ENCODE measurements at regions not wholly inside any gene's neighbourhood (a gene's known extent, or its start where the extent isn't known, plus 50 kb on each side); places are given as distances from the start of the nearest gene placed in this dataset.

- WGBS (ENCODE audit: low lambda C conversion rate, missing lambda C conversion rate), result 74% methylated on average over 6 of the region's 6 CpGs
- no peaks in the 10 kb centered on the region for H4K20me1 ChIP-seq (ENCODE audit: insufficient read depth, poor library complexity, severe bottlenecking)
- TF ChIP-seq CTCF (IDR thresholded peaks at IDR 0.05; ENCODE audit: poor library complexity) (no peak), EZH2 (IDR thresholded peaks at IDR 0.05; ENCODE audit: borderline replicate concordance) (no peak), EZH2phosphoT487 (IDR thresholded peaks at IDR 0.05; ENCODE audit: low read depth, severe bottlenecking, unreplicated experiment) (no peak)
- no peak overlapping the region for H3K4me3 ChIP-seq
- peaks cover 7% of the 10 kb centered on the region for H3K4me1 ChIP-seq (ENCODE audit: insufficient read depth)
- H3K27me3 ChIP-seq, result no peaks in the 10 kb centered on the region
- H3K27ac ChIP-seq, result peak overlapping the region; percentile 38
- no peak for DNase-seq (ENCODE audit: low spot score)
- no peaks in the 10 kb centered on the region for H3K9me2 ChIP-seq (replicated peaks; ENCODE audit: insufficient read depth)
- no peaks in the 10 kb centered on the region for H3K36me3 ChIP-seq (replicated peaks; ENCODE audit: insufficient read depth, low read depth)
- H3K79me2 ChIP-seq, result no peaks in the 10 kb centered on the region
- no peak overlapping the region for H2AFZ ChIP-seq
- no peaks in the 10 kb centered on the region for H3K9me3 ChIP-seq (ENCODE audit: low read depth)
- no peak overlapping the region for H3K4me2 ChIP-seq
Measured at GRCh38 chr12:115190010-115190770, 506.2 kb upstream of the TBX3 start.

- no peaks in the 10 kb centered on the region for H3K9me3 ChIP-seq (ENCODE audit: low read depth)
- no peaks in the 10 kb centered on the region for H3K9me2 ChIP-seq (replicated peaks; ENCODE audit: insufficient read depth)
- no peaks in the 10 kb centered on the region for H3K4me1 ChIP-seq (ENCODE audit: insufficient read depth)
- no peaks in the 10 kb centered on the region for H3K79me2 ChIP-seq
- H4K20me1 ChIP-seq (ENCODE audit: insufficient read depth, poor library complexity, severe bottlenecking), result no peaks in the 10 kb centered on the region
- no peaks in the 10 kb centered on the region for H3K27me3 ChIP-seq
- no peak overlapping the region for H3K27ac ChIP-seq
- no peaks in the 10 kb centered on the region for H3K36me3 ChIP-seq (replicated peaks; ENCODE audit: insufficient read depth, low read depth)
- H3K4me3 ChIP-seq, result no peak overlapping the region
- 46% methylated on average over 4 of the region's 4 CpGs for WGBS (ENCODE audit: low lambda C conversion rate, missing lambda C conversion rate)
- no peak overlapping the region for H2AFZ ChIP-seq
- H3K4me2 ChIP-seq, result no peak overlapping the region
- TF ChIP-seq CTCF (IDR thresholded peaks at IDR 0.05; ENCODE audit: poor library complexity) (no peak), EZH2 (IDR thresholded peaks at IDR 0.05; ENCODE audit: borderline replicate concordance) (no peak)
- peak; percentile 60 for DNase-seq (ENCODE audit: low spot score)
Measured at GRCh38 chr12:115185506-115185905, 501.5 kb upstream of the TBX3 start.

- Histone ChIP-seq H2AFZ (no peak overlapping the region), H3K27ac (no peak overlapping the region), H3K36me3 (replicated peaks; ENCODE audit: insufficient read depth, low read depth) (no peaks in the 10 kb centered on the region), H3K9me2 (replicated peaks; ENCODE audit: insufficient read depth) (no peaks in the 10 kb centered on the region), H3K9me3 (ENCODE audit: low read depth) (no peaks in the 10 kb centered on the region), H3K4me1 (ENCODE audit: insufficient read depth) (no peaks in the 10 kb centered on the region), H3K4me2 (no peak overlapping the region), H3K79me2 (no peaks in the 10 kb centered on the region), H4K20me1 (ENCODE audit: insufficient read depth, poor library complexity, severe bottlenecking) (no peaks in the 10 kb centered on the region), H3K27me3 (no peaks in the 10 kb centered on the region), H3K4me3 (no peak overlapping the region)
- no peak for TF ChIP-seq CTCF (IDR thresholded peaks at IDR 0.05; ENCODE audit: poor library complexity)
- TF ChIP-seq EZH2phosphoT487 (IDR thresholded peaks at IDR 0.05; ENCODE audit: low read depth, severe bottlenecking, unreplicated experiment), result no peak
- no peak for TF ChIP-seq EZH2 (IDR thresholded peaks at IDR 0.05; ENCODE audit: borderline replicate concordance)
- 74% methylated on average over 3 of the region's 3 CpGs for WGBS (ENCODE audit: low lambda C conversion rate, missing lambda C conversion rate)
- no peak for DNase-seq (ENCODE audit: low spot score)
Measured at GRCh38 chr12:115183752-115184151, 499.8 kb upstream of the TBX3 start.

Measured in hepatocyte (in vitro differentiated cells).